GM18867 (cell line): ENCODE measurements at regions not wholly inside any gene's neighbourhood (a gene's known extent, or its start where the extent isn't known, plus 50 kb on each side); places are given as distances from the start of the nearest gene placed in this dataset.

Experiments used
- ATAC-seq: cut with Tn5 transposase; IDR thresholded peaks from one replicate; pipeline ENCODE4 v1.9.1; 2021; ENCODE audit warnings: mild to moderate bottlenecking, moderate library complexity; ENCODE audit not compliant: unreplicated experiment

GRCh38 chr5:74326571-74327338 lies 313.8 kb downstream of the ENC1 start:
- peak; percentile 81 for ATAC-seq

- no peak for ATAC-seq
Measured at GRCh38 chr5:74325866-74326265, 314.7 kb downstream of the ENC1 start.

DNA sequence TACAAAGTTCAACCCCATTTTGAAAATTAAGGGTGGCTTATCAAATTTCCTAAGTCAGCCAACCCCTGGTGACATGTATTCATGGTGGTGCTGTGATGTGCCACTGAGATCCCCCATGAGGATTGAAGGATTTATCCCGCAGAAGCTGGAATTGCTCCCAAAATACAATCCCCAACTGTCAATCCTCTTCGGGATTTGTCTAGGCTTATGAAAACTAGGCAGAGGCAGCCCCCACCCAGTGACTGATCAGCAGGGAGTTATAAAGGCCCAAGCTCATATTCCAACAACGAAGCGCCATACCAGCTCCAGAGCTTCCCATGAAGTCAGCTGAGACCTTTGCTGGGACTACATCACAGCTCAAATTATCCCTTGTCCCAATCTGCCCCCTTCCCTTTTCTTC lies 316.0 kb downstream of the ENC1 start:
- no peak for ATAC-seq

- no peak for ATAC-seq
Measured at GRCh38 chr5:74322944-74323343, 317.6 kb downstream of the ENC1 start.

- ATAC-seq = no peak
Measured at GRCh38 chr5:74322191-74322590, 318.3 kb downstream of the ENC1 start.

GRCh38 chr5:74321326-74321725 lies 319.2 kb downstream of the ENC1 start:
- ATAC-seq = no peak

GRCh38 chr5:74320526-74320925 lies 320.0 kb downstream of the ENC1 start:
- no peak for ATAC-seq

- ATAC-seq = no peak
Measured at GRCh38 chr5:74319076-74319475, 321.5 kb downstream of the ENC1 start.

GRCh38 chr5:74316064-74316603 lies 324.4 kb downstream of the ENC1 start:
- ATAC-seq = no peak

- ATAC-seq = no peak
Measured at GRCh38 chr5:74314906-74315305, 325.6 kb downstream of the ENC1 start.

DNA sequence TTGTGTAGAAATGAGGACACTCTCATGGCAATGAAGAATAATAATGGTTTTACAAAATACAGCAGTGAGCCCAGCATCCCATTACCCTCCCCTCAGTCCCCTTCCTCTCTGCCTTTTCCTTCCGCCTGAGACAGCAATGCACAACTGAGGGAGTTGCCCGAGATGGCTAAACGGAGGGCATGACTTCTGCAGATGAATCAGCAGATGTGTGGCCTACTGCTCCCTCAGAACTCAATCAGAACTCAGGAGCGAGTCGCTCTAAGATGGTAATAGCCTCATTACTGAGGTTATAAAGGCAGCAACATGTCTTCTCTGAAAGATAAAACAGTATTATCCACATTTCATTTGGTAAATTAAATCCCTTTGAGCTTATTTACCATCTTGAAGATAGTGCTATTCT lies 326.6 kb downstream of the ENC1 start:
- no peak for ATAC-seq

- no peak for ATAC-seq
Measured at GRCh38 chr5:74312746-74313145, 327.8 kb downstream of the ENC1 start.

DNA sequence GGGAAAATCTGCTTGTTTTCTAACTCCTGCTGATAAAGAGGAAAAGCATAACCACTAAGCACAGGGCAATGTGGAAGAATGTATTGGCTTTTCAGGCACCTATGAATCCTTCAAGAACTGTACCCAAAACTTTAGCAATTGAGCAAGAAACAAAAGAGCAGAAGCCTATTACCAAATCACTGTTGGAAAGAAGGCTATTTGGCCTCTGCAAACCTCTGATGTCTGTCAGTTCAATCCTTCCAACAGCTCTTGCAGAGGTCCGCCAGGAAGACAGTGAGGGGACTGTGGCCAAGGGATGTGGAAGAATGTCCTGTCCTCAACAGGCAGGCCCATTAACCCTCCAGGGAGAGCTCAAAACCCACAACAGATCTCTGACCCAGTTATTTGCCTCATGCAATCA lies 328.6 kb downstream of the ENC1 start:
- no peak for ATAC-seq

- ATAC-seq = no peak
Measured at GRCh38 chr5:74310997-74311930, 329.3 kb downstream of the ENC1 start.

GRCh38 chr5:74310386-74310785 lies 330.1 kb downstream of the ENC1 start:
- ATAC-seq = no peak

- no peak for ATAC-seq
Measured at GRCh38 chr5:74309050-74309449, 331.5 kb downstream of the ENC1 start.

- ATAC-seq = no peak
Measured at GRCh38 chr5:74306845-74307244, 333.7 kb downstream of the ENC1 start.

DNA sequence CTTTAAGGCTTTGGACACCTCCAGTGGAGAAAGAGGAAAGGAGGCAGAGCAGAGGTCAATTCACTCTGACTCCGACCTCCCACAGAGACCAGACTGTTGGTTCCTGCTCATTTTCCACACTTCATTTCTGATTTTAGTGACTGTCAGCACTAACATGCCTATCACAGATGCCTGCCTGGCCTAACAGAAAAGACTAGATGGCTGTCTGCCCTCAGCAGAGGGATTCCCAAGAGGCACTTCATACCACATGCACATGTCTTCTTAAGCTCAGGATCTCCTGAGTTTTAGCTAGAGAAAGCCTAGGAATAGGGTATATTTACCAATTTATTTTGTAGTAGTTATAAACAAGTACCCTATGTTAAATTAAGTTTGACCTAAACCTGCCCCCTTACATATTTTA lies 336.0 kb downstream of the ENC1 start:
- no peak for ATAC-seq

DNA sequence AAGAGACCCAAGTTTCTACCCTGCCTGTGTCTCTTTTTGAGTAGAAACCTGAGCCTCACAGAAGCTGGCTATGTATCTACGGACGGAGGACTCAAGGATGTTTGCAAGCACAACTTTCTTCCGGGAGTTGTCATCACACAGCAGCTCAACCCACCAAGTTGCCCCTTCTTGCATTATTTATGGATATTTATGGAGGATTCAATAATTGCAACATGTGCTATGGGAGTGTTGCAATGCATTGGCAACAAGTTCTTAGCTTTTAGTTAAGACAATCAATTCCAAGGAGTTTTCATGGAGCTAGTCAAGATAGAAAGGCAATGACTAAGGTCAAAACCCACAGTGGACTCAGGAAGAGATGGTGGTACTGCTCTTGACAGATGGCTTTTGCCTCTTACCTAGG lies 336.9 kb downstream of the ENC1 start:
- ATAC-seq = no peak

DNA sequence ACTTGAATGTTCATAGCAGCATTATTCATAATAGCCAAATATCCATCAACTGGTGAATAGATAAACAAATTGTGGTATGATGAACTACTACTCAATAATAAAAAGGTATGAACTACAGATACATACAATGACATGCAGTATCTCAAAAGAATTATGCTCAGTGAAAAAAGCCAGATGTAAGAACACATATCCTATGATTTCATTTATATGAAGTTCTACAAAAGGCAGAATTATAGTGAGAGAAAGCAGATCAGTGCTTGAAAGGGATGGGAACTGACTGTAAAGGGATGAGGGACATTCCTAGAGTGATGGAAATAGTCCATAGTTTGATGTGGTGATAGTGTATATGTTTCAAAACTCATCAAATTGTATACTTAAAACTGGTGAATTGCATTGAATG lies 339.0 kb downstream of the ENC1 start:
- no peak for ATAC-seq

DNA sequence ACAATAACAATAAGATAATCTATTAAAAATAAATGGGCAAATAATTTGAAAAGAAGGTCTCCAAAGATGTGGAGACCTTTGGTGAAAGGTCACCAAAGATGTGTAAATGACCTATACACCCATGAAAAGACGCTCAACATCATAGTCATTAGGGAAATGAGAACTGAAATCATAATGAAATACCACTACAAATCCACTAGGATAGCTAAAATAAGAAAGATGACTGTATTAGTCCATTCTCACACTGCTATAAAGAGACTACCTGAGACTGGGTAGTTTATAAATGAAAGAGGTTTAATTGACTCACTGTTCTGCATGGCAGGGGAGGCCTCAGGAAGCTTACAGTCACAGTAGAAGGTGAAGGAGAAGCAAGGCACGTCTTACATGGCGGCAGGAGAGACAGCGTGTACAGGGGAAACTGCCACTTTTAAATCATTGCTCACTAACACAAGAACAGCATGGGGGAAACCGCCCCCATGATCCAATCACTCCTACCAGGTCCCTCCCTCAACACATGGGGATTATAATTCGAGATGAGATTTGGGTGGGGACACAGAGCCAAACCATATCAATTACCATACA lies 339.6 kb downstream of the ENC1 start:
- ATAC-seq = no peak
